22Rv1 (cell line): ENCODE measurements at regions not wholly inside any gene's neighbourhood (a gene's known extent, or its start where the extent isn't known, plus 50 kb on each side); places are given as distances from the start of the nearest gene placed in this dataset.

Experiments used
- H3K27ac ChIP-seq: fragments of 450-650 bp; 2 replicates; pipeline ENCODE4 v1.5.1; 2017
- ZFX ChIP-seq: fragments of 450-650 bp; IDR thresholded peaks from 2 replicates; pipeline ENCODE4 v1.6.1; 2017; ENCODE audit warnings: antibody characterized with exemption, borderline replicate concordance
- TF ChIP-seq, protein P1 (sequence below): fragments of 450-650 bp; IDR thresholded peaks from 2 replicates; pipeline ENCODE4 v1.5.1; 2017; ENCODE audit warnings: mild to moderate bottlenecking

DNA sequence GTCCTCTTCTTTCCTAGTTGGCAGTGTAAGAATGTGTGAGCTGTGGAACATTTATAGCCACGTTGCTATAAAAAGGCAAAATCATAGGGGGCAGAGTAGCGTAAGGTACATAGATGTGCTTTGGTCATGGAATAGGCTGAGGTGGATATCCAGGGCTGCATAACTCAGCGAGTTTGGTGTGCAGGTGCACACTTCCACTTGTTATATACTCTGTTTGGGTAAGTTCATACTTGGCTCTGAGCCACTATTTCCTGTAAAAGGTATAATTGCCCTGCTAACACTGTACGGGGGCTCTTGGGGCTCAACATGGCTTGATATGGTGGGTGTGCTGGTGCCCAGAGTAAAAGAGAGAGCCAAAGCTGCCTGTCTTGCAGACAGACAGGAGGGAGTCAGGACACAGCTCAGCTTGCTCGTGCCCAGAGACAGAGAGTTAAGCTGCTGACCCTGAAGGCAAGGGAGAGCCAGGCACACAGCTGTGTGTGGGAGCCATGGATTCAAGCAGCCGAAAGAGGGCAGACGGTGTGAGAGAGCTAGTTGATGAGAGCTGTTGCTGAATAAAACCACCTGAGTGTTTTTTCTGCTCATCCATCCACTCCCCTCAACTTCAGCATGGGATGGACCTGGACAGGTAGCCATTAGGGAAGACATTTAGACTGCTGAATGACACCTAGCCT lies 126.7 kb downstream of the DKK1 start:
- H3K27ac ChIP-seq, result no peak overlapping the region
- TF ChIP-seq, protein P1, sequence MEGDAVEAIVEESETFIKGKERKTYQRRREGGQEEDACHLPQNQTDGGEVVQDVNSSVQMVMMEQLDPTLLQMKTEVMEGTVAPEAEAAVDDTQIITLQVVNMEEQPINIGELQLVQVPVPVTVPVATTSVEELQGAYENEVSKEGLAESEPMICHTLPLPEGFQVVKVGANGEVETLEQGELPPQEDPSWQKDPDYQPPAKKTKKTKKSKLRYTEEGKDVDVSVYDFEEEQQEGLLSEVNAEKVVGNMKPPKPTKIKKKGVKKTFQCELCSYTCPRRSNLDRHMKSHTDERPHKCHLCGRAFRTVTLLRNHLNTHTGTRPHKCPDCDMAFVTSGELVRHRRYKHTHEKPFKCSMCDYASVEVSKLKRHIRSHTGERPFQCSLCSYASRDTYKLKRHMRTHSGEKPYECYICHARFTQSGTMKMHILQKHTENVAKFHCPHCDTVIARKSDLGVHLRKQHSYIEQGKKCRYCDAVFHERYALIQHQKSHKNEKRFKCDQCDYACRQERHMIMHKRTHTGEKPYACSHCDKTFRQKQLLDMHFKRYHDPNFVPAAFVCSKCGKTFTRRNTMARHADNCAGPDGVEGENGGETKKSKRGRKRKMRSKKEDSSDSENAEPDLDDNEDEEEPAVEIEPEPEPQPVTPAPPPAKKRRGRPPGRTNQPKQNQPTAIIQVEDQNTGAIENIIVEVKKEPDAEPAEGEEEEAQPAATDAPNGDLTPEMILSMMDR, result no peak
- no peak for TF ChIP-seq ZFX

DNA sequence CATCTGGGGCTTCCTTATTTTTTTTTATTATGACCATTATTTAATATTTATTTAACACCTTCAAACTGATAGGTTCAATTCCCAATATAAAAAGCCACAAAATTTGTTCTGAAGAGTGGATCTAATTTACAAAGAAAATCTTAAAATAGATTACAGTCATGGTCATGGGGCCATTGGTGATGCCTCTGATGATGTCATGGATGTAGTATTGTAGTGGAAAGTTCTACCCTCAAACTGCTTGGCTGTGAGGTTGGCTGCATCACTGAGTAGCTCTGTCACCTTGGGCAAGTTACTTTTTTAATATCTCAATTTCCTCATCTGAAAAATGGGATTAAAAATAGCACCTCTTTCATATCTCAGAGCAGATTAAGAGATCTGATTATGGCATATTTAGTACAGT lies 128.5 kb downstream of the DKK1 start:
- no peak for TF ChIP-seq ZFX
- TF ChIP-seq, protein P1, result no peak

DNA sequence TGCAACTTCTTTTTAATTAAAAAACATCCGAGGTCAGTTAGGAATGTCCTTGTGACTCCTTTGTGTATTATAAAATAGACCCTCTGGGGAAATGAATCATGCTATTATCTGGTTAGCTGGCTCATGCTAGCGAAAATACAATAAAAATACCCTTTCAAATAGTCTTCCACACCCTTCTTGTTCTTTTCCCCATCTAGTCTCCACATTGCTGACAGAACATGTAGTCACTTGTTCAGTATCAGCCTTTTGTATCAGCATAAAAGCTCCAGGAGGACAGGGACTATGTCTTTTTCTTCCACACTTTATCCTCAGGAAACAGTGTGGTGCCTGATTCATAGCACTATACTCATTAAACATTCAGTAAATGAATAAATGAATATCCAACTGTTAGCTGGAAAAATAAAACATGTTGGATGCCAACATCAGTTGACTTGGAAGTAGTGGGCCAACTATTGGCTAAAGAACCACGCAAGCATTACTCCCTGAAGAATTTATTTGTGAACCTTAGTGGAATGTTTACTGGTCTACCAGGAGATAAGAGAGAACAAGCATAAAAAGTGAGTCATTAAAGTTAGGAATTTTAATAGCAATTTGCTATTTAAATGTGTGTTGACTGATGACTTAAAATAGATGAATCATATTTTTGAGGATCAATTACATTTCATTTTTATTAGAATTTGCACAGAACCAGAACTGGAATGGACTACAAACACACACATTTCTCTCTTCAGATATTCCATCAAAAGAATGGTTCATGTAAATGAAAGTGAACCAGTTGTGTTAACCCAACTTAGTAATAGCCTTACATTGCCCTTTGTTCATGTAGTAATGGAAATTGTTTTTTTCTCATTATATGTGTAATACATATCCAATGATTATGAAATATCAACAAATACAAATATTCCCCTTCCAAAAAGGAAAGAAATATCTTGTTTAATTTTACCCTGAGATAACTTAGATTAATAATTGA lies 129.6 kb downstream of the DKK1 start:
- peak overlapping the region; percentile 81 for H3K27ac ChIP-seq

More for the DNA sequence above, 128.5 kb downstream of the DKK1 start:
- peak overlapping the region; percentile 81 for H3K27ac ChIP-seq

DNA sequence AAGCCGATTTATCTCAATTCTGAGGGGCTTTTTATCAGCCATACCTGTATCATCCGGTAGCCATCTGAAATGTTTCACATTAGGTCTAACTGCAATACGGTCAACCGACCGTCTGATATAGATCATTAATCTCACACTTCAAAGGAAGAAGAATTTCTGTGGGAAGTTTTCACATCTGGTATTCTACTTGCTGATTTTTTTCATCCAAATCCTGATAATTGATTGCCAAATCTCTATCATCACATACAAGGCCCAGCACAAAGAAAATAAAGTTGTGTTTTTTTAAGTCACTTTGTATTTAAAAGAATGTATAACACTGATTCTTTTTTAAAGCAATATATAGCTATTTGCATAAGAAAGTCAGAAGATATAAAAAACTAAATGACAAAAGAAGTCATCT lies 132.3 kb downstream of the DKK1 start:
- no peak overlapping the region for H3K27ac ChIP-seq
- TF ChIP-seq ZFX, result no peak
- TF ChIP-seq, protein P1, result no peak

More for the DNA sequence above, 129.6 kb downstream of the DKK1 start:
- no peak for TF ChIP-seq ZFX
- TF ChIP-seq, protein P1, result no peak

DNA sequence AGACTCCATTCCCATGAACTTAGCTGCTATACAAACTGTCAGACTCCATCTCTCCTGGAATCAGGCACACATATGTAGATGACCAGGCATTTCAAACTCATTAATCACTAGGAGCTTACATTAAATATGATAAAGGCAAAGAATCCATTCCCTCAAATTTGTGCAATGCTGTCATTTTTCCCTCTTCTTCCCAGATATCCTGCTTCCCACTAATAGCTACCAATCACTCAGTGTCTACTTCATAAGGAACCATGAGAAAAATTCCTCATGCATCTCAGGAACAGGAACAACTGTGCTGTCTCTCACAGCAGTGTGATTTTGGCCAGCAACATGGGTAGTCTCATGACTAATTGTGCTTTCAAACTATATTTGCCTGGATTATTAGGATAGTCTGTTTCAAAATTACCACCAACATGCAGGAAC lies 133.9 kb downstream of the DKK1 start:
- peak overlapping the region; percentile 31; the same call in 1 of the 2 replicates for H3K27ac ChIP-seq
- TF ChIP-seq, protein P1, result no peak
- TF ChIP-seq ZFX, result no peak

DNA sequence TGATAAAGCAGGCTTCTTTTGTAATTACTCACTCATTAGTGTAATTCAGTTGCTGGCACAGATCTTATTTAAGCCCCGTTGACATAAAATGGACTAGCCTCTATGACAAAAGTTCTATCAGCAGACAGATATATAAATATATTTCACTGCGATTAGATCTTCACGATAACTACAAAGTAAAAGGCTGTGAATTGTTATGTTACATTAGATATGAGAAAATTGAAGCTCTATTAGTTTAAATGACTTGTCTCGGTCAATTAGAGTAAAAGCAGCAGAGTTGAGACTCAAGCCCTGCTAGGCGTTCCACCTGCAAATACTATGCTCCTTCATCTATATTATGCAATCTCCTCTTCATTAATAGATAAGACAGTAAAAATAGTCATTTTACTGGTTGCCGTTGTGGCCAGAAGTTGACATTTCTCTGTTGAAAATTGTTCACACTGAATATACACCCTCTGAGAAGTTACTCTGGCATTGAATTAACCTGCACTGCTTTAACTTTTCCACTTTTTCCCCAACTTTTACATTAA lies 136.7 kb downstream of the DKK1 start:
- 0 out of 2 replicates have a peak overlapping the region, but pooled peaks have one; percentile 30 for H3K27ac ChIP-seq
- TF ChIP-seq ZFX, result no peak
- TF ChIP-seq, protein P1, result no peak
